ENCODE measurements at regions not wholly inside any gene's neighbourhood (a gene's known extent, or its start where the extent isn't known, plus 50 kb on each side); places are given as distances from the start of the nearest gene placed in this dataset.

- no peak for TF ChIP-seq ZC3H10 (CRISPR knock-in tag; IDR thresholded peaks at IDR 0.05)
- TF ChIP-seq ZFP30 (CRISPR knock-in tag; IDR thresholded peaks at IDR 0.05): no peak
- TF ChIP-seq CSDC2 (CRISPR knock-in tag; IDR thresholded peaks at IDR 0.05): no peak
Measured at GRCh38 chr21:15259824-15260223, 195.0 kb upstream of the NRIP1 start.

Measured in SK-N-SH treated with all-trans-retinoic acid at 6 μM for 48 hours (cell line).